Stimulated activated CD8-positive, alpha-beta memory T cell treated with anti-CD3 and anti-CD28 coated beads, Interleukin-15, amount 100 ng/mL, for 24 hours (primary cell): ENCODE measurements at regions not wholly inside any gene's neighbourhood (a gene's known extent, or its start where the extent isn't known, plus 50 kb on each side); places are given as distances from the start of the nearest gene placed in this dataset.

Experiments
- DNase-seq: peaks from one replicate; pipeline ENCODE4 v3.0.0-alpha.2; 2020; ENCODE audit warnings: low read depth

GRCh38 chr22:48953103-48953720 is 874.5 kb downstream of the BRD1 start:
- DNase-seq: no peak

- no peak for DNase-seq
Measured at GRCh38 chr22:48952256-48953102, 875.2 kb downstream of the BRD1 start.

GRCh38 chr22:48951836-48952235 is 875.8 kb downstream of the BRD1 start:
- no peak for DNase-seq

GRCh38 chr22:48950151-48950915 is 877.3 kb downstream of the BRD1 start:
- DNase-seq: no peak

- no peak for DNase-seq
Measured at GRCh38 chr22:48949375-48950149, 878.1 kb downstream of the BRD1 start.

GRCh38 chr22:48948575-48949170 is 879.0 kb downstream of the BRD1 start:
- DNase-seq: no peak

- no peak for DNase-seq
Measured at GRCh38 chr22:48947636-48948035, 880.0 kb downstream of the BRD1 start.

- DNase-seq: no peak
Measured at GRCh38 chr22:48945621-48946458, 881.8 kb downstream of the BRD1 start.

- no peak for DNase-seq
Measured at GRCh38 chr22:48944751-48945620, 882.7 kb downstream of the BRD1 start.

- DNase-seq: no peak
Measured at GRCh38 chr22:48944433-48944750, 883.3 kb downstream of the BRD1 start.

GRCh38 chr22:48943567-48944432 is 883.9 kb downstream of the BRD1 start:
- DNase-seq: no peak

- DNase-seq: no peak
Measured at GRCh38 chr22:48942698-48943566, 884.7 kb downstream of the BRD1 start.

- DNase-seq: no peak
Measured at GRCh38 chr22:48941903-48942575, 885.6 kb downstream of the BRD1 start.

- DNase-seq: no peak
Measured at GRCh38 chr22:48941033-48941902, 886.4 kb downstream of the BRD1 start.

GRCh38 chr22:48940266-48941032 is 887.2 kb downstream of the BRD1 start:
- DNase-seq: no peak
